Right lobe of liver (tissue), 4 donors: ENCODE measurements at regions not wholly inside any gene's neighbourhood (a gene's known extent, or its start where the extent isn't known, plus 50 kb on each side); places are given as distances from the start of the nearest gene placed in this dataset.

Experiments
- CTCF ChIP-seq, 4 donors: fragments of 200-600 bp in 3 of 4; fragments of 450-650 bp in 1 of 4; IDR thresholded peaks; one replicate each; pipeline versions ENCODE4 v1.5.1 to v1.8.0; 2016 to 2022; ENCODE audit warnings: antibody characterized with exemption in 4 of 4, mild to moderate bottlenecking in 2 of 4
- POLR2A ChIP-seq: fragments of 450-650 bp; IDR thresholded peaks from one replicate; pipeline ENCODE4 v1.6.1; 2017; ENCODE audit warnings: antibody characterized with exemption, mild to moderate bottlenecking
- donor health status: DM: no; HTN: no; CAD: no.
- donor health status: DM: no; HTN: no; CAD: no.
- donor health status: DM: no; HTN: yes; CAD: no.

- TF ChIP-seq CTCF (IDR thresholded peaks at IDR 0.05) (no peak), POLR2A (no peak)
These were observed 75.8 kb upstream of the WNT4 start for GRCh38 chr1:22218618-22219250.
